HG02759 (cell line): ENCODE measurements at regions not wholly inside any gene's neighbourhood (a gene's known extent, or its start where the extent isn't known, plus 50 kb on each side); places are given as distances from the start of the nearest gene placed in this dataset.
"Not testable (repeated sequence)": the region's sequence is repeated elsewhere in the genome, so short reads cannot be mapped to it uniquely, and the experiment has no call there.

ENCODE experiments used
- ATAC-seq: cut with Tn5 transposase; IDR thresholded peaks from one replicate; pipeline ENCODE4 v1.9.1; 2021; ENCODE audit warnings: mild to moderate bottlenecking, moderate library complexity; ENCODE audit not compliant: unreplicated experiment

GRCh38 chr6:50899306-50899870 is 80.7 kb downstream of the TFAP2B start:
- ATAC-seq = no peak

- ATAC-seq = no peak
Observed at GRCh38 chr6:50902260-50902659, 83.6 kb downstream of the TFAP2B start.

- ATAC-seq = no peak
Observed at GRCh38 chr6:50905297-50905696, 86.6 kb downstream of the TFAP2B start.

GRCh38 chr6:50907565-50907964 is 88.9 kb downstream of the TFAP2B start:
- no peak for ATAC-seq

GRCh38 chr6:50913105-50913770 is 94.6 kb downstream of the TFAP2B start:
- no peak for ATAC-seq

- ATAC-seq = not testable (repeated sequence)
Observed at GRCh38 chr6:50921378-50921777, 102.7 kb downstream of the TFAP2B start.

GRCh38 chr6:50921968-50922367 is 103.3 kb downstream of the TFAP2B start:
- no peak for ATAC-seq

- no peak for ATAC-seq
Observed at GRCh38 chr6:50922579-50923525, 104.2 kb downstream of the TFAP2B start.

GRCh38 chr6:50924758-50925157 is 106.1 kb downstream of the TFAP2B start:
- no peak for ATAC-seq

- no peak for ATAC-seq
Observed at GRCh38 chr6:50925548-50925947, 106.9 kb downstream of the TFAP2B start.

- ATAC-seq = no peak
Observed at GRCh38 chr6:50925981-50926380, 107.3 kb downstream of the TFAP2B start.

GRCh38 chr6:50927800-50928199 is 109.1 kb downstream of the TFAP2B start:
- ATAC-seq = no peak

- no peak for ATAC-seq
Observed at GRCh38 chr6:50929323-50929722, 110.7 kb downstream of the TFAP2B start.

- no peak for ATAC-seq
Observed at GRCh38 chr6:50935442-50935841, 116.8 kb downstream of the TFAP2B start.

- no peak for ATAC-seq
Observed at GRCh38 chr6:50936277-50936681, 117.6 kb downstream of the TFAP2B start.

- no peak for ATAC-seq
Observed at GRCh38 chr6:50939931-50940330, 121.3 kb downstream of the TFAP2B start.

GRCh38 chr6:50945789-50946188 is 127.1 kb downstream of the TFAP2B start:
- ATAC-seq = no peak

GRCh38 chr6:50952092-50952907 is 133.6 kb downstream of the TFAP2B start:
- no peak for ATAC-seq

- no peak for ATAC-seq
Observed at GRCh38 chr6:50956014-50956413, 137.3 kb downstream of the TFAP2B start.

GRCh38 chr6:50958148-50958697 is 139.6 kb downstream of the TFAP2B start:
- no peak for ATAC-seq
